Activated T-cell treated with anti-CD3 and anti-CD28 coated beads for 24 hours (primary cell): ENCODE measurements at regions not wholly inside any gene's neighbourhood (a gene's known extent, or its start where the extent isn't known, plus 50 kb on each side); places are given as distances from the start of the nearest gene placed in this dataset.
"Not testable (repeated sequence)": the region's sequence is repeated elsewhere in the genome, so short reads cannot be mapped to it uniquely, and the experiment has no call there.

Experiments used
- DNase-seq: peaks from one replicate; pipeline ENCODE4 v3.0.0-alpha.2; 2020; ENCODE audit warnings: low read depth

DNA sequence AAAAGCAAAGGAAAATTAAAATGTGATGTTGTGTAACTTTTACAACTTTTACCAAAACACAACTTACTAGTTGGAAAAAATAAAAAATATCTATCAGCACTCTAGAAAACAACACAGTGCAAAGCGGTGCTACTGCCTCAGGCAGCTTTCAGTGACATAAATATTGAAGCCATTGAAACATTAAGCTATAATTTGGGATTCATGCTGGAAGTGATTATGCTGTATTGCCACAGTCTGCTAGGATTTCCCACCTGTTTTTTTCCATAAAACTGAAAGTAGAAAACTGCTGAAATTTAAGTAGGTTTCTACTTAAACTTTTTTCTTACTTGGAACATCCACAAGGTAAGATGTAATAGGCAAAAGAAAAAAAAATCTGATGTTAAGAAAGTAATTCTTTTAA is 674.4 kb downstream of the KCNT2 start:
- DNase-seq: no peak

DNA sequence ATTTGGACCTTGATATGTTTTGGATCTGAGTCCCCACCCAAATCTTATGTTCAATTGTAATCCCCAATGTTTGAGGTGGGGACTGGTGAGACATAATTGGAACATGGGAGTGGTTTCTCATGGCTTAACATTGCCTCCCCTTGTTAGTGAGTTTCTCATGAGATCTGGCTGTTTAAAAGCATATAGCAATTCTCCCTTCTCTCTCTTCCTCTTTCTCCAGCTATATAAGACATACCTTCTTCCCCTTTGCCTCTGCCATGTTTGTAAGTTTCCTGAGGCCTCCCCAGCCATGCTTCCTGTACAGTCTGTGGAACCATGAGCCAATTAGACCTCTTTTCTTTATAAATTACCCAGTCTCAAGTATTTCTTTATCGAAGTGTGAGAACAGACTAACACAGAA is 692.4 kb downstream of the KCNT2 start:
- DNase-seq: no peak

DNA sequence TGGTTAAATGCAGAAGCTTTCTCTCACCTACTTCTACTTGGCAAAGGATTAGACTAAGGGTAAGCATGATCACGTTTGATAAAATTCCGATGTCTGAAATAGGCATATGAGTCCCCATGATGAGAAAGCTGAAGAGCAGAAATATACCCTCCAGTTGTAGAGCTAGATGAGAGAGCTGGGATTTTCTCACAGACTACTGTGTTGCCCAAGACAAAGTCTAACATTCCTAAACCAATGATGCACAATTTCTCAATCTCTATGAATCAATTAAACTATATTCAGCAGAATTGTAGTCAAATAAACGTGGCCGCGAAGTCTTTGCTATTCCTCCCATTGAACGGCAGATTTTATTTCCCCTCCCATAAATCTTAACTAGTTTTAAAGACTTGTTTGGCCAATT is 699.2 kb downstream of the KCNT2 start:
- no peak for DNase-seq

DNA sequence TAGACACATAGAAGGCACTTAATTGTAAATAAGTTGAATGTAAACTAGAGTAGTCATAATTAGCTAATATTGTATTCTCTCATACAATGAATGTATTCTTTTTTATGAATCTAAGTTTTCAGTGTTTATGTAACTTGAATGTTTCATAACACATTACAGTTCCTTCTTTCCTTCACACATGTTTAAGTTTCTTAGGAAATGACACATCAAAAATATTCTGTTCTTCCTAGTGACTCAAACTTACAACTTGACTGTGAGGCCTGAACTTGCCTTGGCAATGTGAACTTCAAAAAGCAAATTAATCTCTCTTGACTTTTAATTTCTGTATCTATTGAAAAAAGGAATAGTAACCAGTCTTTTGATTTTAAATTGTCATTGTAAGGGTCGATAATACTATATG is 700.1 kb downstream of the KCNT2 start:
- DNase-seq: no peak

DNA sequence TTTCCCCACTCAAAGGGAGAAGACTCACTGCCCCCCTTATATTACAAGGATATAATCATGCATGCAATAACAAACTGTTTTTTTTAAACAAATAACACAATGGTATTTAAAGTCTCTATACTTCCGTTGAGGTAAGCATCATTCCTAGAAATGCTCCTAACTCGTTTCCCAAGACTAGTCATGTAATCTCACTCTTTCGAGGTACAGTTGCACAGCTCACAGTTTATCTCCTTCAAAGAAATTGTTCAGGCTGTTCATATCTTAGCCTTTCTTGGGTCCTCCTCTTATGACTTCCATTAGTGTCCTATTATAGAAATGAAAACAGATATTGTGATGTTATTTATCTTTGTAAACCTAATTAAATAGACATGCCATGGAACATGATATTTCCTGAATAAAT is 705.0 kb downstream of the KCNT2 start:
- DNase-seq: no peak

DNA sequence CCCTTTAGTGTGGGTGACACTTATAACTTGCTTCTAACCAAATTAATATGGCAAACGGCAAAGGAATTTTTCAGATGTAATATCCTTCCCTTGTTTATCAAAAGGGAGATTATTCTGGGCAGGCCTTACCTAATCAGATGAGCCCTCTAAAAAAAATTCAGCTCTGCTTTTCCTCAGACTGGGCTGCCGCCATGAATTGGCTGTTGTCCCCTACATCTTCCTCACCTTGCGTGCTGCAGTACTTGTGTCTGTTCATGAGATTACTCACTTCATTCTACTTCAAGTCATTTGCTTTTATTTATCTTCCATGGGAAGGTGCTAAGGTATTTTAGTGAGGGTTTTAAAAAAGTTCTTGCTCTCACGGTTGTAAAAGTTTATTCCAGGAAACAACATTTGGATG is 705.5 kb downstream of the KCNT2 start:
- DNase-seq: no peak

DNA sequence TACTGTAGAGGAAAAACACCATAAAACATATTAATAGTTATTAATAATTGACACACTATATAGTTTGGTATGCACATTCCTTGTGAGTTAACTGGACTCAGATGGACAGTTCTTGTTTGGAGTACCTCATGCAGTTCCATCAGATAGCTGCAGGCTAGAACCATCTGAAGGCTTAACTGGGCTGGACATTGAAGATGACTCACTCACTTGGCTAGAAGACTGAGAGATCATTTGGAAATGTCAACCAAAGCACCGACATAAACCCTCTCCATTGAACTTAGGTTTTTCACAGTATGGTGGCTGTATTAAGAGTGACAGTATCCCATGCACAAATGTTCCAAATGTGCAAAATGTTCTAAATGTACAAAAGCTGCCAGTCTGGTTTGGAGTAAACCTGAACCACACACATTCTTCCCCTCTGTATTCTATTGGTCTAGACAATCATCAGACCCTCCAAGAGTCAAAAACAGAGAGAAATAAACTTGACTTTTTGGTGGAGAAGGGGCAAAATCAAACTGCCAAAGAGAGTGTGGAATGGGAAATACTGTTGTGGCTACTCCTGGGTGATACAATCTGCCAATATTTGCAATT is 708.4 kb downstream of the KCNT2 start:
- DNase-seq: no peak

DNA sequence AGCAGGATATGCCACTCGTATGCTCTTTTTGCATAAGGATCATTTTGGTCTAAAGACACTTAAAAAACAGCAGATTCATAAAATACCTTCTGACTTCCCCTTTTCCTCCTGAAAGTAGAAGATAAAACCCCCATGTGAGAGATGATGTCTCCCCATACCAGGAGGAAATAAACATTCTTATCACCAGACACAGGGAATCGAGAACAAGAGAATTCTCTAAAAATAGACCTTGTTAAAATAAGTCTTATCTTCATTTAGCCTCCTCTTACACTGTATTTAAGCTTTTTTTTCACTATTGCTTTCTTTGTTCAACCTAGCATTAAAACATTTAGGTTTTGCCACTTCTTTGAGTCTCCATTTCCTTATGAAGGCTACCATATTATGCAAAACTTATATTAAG is 709.3 kb downstream of the KCNT2 start:
- no peak for DNase-seq

DNA sequence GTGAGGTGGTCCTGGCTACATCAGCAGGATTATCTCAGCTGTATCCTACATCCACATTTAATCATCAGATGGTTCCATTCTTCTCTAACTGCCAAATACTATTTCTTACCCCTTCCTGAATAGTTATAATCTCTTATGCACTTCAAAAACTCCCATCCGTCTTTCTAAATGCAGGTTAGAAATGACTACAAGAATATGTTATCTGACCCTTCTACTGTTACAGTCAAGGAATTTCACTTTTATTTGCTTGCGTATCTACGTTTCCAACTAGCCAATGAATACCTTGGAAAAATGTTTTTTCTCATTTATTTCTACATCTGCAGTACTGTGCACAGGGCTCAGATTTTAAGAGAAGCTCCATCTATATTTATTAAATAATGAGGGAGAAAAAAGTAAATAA is 709.9 kb downstream of the KCNT2 start:
- DNase-seq: no peak

DNA sequence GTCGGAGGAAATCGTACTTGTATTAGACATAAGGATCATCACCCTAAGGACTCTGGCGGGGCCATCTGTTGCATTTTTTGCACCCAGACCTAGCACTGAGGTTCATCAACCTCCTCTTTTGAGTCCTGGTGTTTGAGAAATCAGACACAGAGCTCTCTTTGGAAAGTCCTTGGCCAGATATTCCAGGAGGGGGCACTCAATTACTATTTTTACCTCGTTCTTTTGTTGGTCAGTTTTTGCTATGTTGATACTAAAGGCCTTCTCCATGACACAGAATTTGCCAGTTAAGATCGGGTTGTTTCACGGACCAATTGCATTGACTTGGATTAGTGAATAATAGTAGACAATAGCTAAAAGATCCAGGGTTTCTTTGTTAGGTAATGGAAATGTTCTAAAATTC is 711.2 kb downstream of the KCNT2 start:
- DNase-seq: no peak

DNA sequence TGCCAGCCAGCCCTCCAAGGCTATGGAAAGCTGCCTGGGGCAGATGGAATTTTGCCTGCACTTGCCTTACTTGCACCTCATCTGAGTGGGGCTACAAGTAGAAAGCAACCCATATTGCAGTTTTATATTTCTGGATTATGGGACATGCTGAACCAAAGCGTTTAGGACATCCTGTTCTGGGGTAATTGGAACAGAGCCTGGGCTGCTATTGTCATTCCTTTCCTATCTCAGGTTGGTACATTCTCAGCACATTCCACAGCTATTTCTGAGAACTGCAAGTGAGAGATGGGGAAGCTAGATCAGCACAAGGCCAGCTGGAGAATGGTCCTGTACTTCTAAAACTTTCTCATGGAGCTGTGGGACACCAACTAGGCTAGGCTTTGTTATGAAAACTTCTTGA is 713.8 kb downstream of the KCNT2 start:
- DNase-seq: no peak

DNA sequence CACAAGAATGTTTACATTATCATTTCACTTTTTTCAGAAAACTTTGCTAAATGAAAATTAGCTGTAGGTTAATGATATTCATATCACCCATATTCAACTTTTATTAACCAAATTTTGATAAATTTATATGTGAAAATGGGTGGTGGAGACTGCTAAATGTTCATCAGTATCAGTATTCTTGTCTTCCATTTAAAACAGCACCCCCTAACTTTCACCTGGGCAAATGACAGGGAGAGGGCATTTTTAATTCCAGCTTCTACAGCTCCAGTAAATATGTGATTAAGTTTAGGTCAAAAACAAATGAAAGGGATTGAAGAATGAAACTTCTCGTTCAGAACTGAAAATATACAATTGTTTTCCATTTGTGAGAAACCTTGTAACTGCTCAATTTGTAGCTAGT is 722.2 kb downstream of the KCNT2 start:
- DNase-seq: no peak

DNA sequence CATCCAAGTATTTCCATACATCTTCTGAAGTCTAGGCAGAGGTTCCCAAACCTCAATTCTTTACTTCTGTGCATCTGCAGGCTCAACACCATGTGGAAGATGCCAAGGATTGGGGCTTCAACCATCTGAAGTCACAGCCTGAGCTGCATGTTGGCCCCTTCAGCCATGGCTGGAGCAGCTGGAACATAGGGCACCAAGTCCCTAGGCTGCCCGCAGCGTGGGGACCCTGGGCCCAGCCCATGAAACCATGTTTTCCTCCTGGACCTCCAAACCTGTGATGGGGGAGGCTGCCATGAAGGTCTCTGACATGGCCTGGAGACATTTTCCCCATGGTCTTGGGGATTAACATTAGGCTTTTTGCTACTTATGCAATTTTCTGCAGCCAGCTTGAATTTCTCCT is 729.8 kb downstream of the KCNT2 start:
- DNase-seq: no peak

DNA sequence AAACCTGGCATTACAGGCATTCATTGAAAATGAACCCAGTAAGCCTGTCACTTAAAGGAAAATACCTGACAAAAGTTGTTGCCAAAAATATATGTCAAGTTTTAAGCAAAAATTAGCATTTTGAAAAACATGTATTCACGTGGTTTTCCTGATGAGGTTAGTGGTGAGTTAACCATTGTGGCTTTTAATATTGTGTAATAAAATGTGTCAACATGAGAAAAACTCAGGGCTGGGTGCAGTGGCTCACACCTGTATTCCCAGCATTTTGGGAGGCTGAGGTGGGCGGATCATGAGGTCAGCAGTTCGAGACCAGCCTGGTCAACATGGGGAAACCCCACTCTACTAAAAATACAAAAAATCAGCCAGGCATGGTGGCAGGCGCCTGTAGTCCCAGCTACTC is 731.4 kb downstream of the KCNT2 start:
- DNase-seq: no peak

DNA sequence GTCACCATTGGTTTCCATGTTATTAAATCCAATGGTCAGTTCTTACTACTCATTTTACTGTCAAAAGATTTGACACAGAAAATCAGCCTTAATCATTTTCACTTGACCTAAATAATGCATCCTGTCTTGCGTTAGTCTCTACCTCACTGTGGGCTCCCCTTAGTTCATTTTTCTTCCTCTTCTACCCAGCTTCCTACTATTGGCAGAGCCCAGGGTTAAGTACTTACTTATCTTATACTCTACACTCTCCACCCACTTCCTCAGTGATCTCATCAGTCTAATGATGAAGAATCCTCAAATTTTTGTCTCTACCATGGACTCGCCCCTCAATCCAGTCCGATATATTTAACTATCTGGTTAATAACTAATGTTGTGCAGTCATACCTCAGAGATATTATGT is 735.9 kb downstream of the KCNT2 start:
- no peak for DNase-seq

DNA sequence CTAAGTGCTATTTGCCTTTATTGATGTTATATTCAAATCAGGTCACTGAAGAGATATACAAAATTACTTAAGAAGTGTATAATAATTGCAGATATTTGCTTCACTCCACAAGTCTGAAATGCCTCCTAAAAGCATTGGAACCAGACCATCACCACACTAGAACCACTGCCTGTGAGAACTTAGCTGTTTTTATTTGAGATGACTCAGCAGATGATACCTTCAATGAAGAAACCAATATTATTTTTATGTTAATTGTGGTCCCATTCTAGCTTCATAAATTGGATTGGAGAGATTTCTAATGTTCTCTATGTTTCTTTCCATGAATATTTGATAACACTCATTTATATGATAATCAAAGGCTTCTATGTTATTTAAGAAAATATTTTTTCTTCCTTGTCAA is 740.6 kb downstream of the KCNT2 start:
- no peak for DNase-seq

DNA sequence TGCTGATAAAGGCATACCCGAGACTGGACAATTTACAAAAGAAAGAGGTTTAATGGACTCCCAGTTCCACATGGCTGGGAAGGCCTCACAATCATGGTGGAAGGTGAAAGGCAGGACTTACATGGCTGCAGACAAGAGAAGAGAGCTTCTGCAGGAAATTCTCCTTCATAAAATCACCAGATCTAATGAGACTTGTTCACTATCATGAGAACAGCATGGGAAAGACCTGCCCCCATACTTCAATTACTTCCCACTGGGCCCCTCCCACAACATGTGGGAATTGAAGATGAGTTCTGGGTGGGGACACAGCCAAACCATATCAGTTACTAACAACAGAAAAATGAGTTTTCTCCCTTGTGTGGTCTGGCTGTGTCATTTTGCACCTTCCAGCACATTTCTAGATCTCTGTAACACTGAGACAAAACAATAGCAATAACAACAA is 741.4 kb downstream of the KCNT2 start:
- DNase-seq: no peak

DNA sequence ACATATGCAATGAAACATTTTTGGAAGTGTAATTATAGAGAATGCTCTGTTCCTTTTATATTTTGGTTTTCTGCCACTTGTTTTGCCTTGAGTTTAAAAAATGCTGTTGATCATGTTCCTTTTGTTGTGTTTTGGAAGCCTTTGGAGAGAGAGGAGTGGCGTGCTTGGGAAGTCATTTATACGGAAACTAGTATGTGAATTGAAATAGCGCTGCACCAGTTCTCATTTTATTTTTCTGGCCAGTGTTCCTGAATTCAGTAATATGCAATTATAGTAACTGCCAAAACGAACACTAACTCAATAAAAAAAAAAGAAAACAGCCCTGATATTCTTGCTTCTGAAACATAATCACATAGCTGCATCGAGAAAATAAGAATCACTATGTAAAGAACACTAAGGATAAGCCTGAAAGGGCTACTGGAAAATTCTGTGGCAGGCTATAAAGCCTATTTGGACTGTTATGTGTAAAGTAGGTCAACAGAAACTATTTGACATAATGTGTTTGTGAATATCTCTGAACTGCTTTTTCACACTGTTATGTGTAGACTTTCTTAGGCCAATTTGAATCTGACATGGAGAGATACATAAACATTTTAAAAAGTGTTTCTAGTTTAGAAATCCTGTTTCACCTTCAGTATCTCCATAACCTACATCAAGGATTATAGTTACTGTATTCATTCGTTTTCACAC is 742.0 kb downstream of the KCNT2 start:
- DNase-seq: no peak

DNA sequence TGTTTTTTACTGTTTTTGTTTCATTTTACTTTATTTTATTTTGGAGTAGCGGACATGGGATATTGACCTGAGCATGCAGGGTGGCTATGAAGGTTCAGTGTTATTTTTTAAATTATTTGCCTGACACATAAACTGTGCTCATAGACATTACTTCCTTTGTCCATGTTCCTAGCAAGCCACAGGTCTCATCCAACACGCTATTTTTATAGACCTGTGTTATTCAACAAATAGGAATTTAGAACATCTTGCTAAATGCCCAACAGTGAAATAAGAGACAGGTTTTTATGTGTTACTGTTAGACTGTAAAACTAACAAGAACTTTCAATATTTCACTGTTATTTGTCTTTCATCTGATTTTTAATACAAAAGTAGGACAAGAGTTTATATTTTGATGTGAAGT is 756.4 kb downstream of the KCNT2 start:
- DNase-seq: no peak

DNA sequence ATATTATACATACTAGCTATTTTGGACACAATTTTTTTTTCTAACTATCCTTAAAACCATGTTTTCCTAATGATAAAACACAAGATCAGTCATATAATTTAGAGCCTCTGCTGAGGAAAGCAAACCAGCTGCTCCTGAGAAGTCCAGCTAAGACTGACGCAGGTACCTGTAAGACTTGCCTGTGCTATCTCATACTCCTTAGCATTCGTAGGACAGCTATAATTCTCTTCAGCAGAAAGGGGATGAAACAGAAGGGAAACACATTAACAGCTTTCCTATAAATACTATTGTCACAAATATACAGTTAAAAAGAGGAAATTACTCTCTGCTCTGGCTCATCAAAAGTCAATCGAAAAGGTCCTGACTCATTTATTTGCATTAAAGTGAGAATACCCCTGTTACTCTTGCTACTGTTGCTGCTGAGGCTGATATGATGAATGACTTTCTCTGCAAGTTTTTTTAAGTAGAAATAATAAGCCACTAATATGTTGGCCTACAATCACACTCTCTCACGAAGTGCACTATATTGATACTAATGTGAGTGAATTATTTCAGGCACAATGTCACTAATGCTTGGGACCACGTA is 757.1 kb downstream of the KCNT2 start:
- no peak for DNase-seq

DNA sequence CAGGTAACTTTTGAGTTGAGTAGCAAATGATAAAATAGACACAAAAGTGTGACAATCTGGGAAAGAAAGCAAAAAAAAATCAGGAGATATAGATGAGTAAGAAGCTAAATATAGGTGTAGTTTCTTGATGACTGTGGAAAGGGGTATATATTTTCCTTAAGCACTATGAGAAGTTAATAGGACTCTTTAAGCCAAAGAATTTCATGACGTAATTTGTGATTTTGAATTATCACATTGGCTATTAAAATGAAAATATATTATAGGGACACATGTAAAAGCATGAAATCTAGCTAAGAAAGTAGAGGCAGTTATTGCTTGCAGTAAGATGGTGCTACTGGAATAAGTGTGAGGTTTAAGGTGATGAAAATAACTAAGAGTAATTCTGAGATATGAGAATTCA is 759.1 kb downstream of the KCNT2 start:
- DNase-seq: no peak

DNA sequence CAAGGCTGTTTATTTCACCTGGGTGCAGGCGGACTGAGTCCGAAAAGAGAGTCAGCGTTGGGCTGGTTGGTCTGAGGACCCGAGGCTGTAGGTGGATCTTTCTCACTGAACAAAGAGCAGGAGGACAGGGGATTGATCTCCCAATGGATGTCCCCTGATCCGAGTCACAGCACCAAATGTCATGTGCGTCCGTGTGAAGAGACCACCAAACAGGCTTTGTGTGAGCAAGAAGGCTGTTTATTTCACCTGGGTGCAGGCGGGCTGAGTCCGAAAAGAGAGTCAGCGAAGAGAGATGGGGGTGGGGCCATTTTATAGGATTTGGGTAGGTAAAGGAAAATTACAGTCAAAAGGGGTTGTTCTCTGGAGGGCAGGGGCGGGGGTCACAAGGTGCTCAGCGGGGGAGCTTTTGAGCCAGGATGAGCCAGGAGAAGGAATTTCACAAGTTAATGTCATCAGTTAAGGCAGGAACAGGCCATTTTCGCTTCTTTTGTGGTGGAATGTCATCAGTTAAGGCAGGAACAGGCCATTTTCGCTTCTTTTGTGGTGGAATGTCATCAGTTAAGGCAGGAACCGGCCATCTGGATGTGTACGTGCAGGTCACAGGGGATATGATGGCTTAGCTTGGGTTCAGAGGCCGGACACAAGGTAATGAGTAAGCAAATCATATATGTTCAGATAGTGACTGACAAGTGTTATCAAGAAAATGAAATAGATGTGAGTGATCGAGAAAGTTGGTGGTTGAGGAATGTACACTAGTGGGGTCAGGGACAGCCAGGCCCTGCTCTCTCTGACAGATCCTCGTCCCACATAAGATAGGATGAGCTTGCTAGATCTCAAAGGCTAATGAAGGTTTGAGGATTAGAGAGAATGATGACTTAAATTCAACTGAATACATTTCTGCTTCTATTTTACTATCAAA is 760.0 kb downstream of the KCNT2 start:
- DNase-seq: not testable (repeated sequence)

DNA sequence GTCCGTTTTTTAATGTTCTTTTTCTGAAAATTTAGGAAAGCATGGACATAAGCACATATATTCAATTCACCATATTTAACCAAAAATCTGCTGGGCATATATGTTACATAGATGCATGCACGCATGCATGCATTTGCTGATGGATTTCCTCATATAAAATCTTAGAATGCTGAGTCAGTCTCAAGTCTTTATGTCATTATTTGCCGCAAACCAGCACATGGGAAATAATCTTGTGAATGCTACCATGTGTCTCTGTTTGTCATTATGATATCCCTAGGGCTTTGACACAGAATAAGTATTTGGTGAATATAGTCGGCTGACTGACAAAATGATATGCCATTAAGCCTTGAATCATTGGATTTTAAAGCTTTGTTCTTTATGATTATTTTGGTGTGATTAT is 776.5 kb downstream of the KCNT2 start:
- no peak for DNase-seq
